ENCODE measurements at regions not wholly inside any gene's neighbourhood (a gene's known extent, or its start where the extent isn't known, plus 50 kb on each side); places are given as distances from the start of the nearest gene placed in this dataset.
"Not testable (repeated sequence)": the region's sequence is repeated elsewhere in the genome, so short reads cannot be mapped to it uniquely, and the experiment has no call there.

DNA sequence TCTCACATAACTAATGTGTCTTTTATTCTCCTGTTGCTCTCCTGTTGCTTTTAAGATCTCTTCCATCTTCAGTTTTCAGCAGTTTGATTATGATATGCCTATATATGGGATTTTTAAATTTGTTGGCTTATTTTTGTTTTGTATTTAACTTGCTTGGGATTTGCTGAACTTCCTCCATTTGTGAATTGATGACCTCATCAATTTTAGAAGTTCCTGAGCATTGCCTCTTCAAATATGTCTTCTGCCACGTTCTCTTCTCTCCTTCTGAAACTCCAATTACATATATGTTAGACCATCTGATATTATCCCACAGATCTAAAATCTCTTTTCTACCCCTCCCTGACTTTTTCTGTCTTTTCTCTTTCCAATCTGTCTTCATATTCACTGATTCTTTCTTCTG is 86.6 kb downstream of the SYT15 start:
- not testable (repeated sequence) for TF ChIP-seq CTCF, POLR2AphosphoS5, POLR2A (IDR thresholded peaks at IDR 0.05)
